SU-DHL-6 (cell line): ENCODE measurements at regions not wholly inside any gene's neighbourhood (a gene's known extent, or its start where the extent isn't known, plus 50 kb on each side); places are given as distances from the start of the nearest gene placed in this dataset.

Experiments
- EZH2phosphoT487 ChIP-seq: fragments of 200-600 bp; sonication (generic), shearing (Covaris generic); conservative IDR thresholded peaks from 2 replicates; pipeline ENCODE4 v1.6.1; 2018; ENCODE audit warnings: mild to moderate bottlenecking, antibody characterized with exemption, low read length, moderate library complexity, mixed read lengths
- TF ChIP-seq, protein P1 (sequence below): fragments of 200-600 bp; sonication (generic); IDR thresholded peaks from one replicate; pipeline ENCODE4 v1.5.1; 2017; ENCODE audit warnings: antibody characterized with exemption, mild to moderate bottlenecking, low read length, moderate library complexity; ENCODE audit not compliant: insufficient read depth, poor library complexity, severe bottlenecking

DNA sequence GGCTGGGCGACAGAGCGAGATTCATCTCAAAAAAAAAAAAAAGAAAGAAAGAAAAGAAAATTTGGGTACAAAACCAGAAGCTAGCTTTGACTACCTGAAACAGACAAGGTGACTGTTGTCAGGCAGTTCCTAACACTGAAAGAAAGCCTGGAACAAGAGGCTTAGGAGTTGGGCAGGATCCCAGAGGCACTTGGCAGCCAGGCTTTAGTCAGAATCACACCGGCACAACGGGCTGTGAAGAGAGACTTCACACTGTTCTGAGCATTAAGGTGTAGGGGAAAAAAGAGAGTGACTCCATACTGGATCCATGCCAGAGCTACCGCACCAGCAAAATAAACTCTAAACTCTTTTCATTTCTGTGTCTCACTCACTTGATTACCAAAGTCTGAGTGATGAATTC is 130.8 kb downstream of the ZNF467 start:
- TF ChIP-seq, protein P1, sequence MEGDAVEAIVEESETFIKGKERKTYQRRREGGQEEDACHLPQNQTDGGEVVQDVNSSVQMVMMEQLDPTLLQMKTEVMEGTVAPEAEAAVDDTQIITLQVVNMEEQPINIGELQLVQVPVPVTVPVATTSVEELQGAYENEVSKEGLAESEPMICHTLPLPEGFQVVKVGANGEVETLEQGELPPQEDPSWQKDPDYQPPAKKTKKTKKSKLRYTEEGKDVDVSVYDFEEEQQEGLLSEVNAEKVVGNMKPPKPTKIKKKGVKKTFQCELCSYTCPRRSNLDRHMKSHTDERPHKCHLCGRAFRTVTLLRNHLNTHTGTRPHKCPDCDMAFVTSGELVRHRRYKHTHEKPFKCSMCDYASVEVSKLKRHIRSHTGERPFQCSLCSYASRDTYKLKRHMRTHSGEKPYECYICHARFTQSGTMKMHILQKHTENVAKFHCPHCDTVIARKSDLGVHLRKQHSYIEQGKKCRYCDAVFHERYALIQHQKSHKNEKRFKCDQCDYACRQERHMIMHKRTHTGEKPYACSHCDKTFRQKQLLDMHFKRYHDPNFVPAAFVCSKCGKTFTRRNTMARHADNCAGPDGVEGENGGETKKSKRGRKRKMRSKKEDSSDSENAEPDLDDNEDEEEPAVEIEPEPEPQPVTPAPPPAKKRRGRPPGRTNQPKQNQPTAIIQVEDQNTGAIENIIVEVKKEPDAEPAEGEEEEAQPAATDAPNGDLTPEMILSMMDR, result no peak
- no peak for TF ChIP-seq EZH2phosphoT487
